ENCODE measurements at regions not wholly inside any gene's neighbourhood (a gene's known extent, or its start where the extent isn't known, plus 50 kb on each side); places are given as distances from the start of the nearest gene placed in this dataset.

- TF ChIP-seq, protein P1, sequence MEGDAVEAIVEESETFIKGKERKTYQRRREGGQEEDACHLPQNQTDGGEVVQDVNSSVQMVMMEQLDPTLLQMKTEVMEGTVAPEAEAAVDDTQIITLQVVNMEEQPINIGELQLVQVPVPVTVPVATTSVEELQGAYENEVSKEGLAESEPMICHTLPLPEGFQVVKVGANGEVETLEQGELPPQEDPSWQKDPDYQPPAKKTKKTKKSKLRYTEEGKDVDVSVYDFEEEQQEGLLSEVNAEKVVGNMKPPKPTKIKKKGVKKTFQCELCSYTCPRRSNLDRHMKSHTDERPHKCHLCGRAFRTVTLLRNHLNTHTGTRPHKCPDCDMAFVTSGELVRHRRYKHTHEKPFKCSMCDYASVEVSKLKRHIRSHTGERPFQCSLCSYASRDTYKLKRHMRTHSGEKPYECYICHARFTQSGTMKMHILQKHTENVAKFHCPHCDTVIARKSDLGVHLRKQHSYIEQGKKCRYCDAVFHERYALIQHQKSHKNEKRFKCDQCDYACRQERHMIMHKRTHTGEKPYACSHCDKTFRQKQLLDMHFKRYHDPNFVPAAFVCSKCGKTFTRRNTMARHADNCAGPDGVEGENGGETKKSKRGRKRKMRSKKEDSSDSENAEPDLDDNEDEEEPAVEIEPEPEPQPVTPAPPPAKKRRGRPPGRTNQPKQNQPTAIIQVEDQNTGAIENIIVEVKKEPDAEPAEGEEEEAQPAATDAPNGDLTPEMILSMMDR (IDR thresholded peaks at IDR 0.05; ENCODE audit: low read depth, low read length, missing input control): no peak
- TF ChIP-seq FOXA1 (IDR thresholded peaks at IDR 0.05) (no peak), MAX (IDR thresholded peaks at IDR 0.05) (no peak), NR2F2 (IDR thresholded peaks at IDR 0.05) (no peak), TAF1 (conservative IDR thresholded peaks at IDR 0.05) (no peak), RXRA (IDR thresholded peaks at IDR 0.05) (no peak)
These were observed 240.9 kb downstream of the TRIM36 start for GRCh38 chr5:114928644-114929462.

Measured in liver (tissue), 3 donors.